ENCODE measurements at regions not wholly inside any gene's neighbourhood (a gene's known extent, or its start where the extent isn't known, plus 50 kb on each side); places are given as distances from the start of the nearest gene placed in this dataset.

DNA sequence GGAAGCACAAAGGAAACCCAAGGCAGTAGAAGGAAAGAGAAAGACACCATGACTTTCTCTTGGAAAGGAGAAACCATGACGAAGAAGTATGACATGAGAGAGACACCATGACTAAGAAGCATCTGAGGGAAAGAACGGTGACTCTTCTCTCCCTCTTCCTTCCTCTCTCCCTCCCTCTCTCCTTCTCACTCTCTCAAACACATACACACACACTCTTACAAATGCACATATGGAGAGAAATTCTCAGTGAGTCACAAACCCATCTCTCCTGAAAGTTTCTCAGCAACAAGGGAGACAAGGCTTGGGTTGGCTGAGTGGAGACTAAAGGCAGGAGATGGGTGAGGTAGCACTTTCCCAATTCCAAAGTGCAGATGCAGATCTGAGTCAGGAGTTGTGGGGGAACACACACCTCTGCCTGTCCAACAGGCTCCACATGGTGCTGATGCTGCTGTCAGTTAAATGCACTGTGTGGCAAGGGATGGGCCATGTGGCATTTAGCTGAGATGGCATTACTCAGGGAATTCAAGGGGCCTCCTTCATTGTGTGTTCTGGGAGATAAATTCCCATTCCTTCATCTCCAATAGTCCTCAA, 336.7 kb upstream of the C16orf82 start:
- no peak overlapping the region for H3K4me3 Mint-ChIP-seq (ENCODE audit: unreplicated experiment)
- BruUV-seq (replicated peaks): no TSS peak
- no peak overlapping the region for H3K27ac Mint-ChIP-seq (ENCODE audit: low read depth, unreplicated experiment)
- CTCF ChIA-PET: interaction anchor here (0.6 kb wide), 1 partner anchor 39 kb away, joined by 3 read pairs; no protein-coding TSS in a partner anchor
- intact Hi-C loops (cut with micrococcal nuclease): no loop called here
- POLR2A ChIA-PET: no interaction called here
- H3K9me3 Mint-ChIP-seq (ENCODE audit: unreplicated experiment): peaks cover 52% of the 10 kb centered on the region
- DNase-seq (ENCODE audit: unreplicated experiment): no peak
- H3K27me3 Mint-ChIP-seq (ENCODE audit: insufficient read depth, unreplicated experiment): no peaks in the 10 kb centered on the region
- TF ChIP-seq, protein P1, sequence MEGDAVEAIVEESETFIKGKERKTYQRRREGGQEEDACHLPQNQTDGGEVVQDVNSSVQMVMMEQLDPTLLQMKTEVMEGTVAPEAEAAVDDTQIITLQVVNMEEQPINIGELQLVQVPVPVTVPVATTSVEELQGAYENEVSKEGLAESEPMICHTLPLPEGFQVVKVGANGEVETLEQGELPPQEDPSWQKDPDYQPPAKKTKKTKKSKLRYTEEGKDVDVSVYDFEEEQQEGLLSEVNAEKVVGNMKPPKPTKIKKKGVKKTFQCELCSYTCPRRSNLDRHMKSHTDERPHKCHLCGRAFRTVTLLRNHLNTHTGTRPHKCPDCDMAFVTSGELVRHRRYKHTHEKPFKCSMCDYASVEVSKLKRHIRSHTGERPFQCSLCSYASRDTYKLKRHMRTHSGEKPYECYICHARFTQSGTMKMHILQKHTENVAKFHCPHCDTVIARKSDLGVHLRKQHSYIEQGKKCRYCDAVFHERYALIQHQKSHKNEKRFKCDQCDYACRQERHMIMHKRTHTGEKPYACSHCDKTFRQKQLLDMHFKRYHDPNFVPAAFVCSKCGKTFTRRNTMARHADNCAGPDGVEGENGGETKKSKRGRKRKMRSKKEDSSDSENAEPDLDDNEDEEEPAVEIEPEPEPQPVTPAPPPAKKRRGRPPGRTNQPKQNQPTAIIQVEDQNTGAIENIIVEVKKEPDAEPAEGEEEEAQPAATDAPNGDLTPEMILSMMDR (IDR thresholded peaks at IDR 0.05; ENCODE audit: unreplicated experiment): no peak
- H3K4me1 Mint-ChIP-seq (ENCODE audit: insufficient read depth, unreplicated experiment): no peaks in the 10 kb centered on the region
- H3K36me3 Mint-ChIP-seq (ENCODE audit: insufficient read depth, unreplicated experiment): no peaks in the 10 kb centered on the region

DNA sequence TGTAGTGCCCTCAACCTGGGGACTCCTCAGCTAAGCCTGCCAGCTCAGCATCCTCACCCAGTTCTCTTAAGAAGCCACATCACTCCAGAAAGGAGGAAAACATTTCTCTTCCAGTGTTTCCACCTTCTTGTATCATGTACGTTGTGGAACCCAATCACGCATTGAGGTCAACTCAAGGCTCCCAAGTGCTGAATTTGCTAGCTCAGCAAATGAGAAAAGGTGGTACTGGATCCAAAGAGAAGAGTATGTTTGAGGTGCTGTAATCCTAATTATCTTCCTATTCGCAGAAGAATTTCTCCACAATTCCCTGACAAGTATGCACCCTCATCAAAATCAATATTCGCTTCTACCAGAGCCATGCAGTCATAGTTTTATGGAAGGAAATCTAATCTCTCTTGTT, 335.0 kb upstream of the C16orf82 start:
- no peak overlapping the region for H3K27ac Mint-ChIP-seq (ENCODE audit: low read depth, unreplicated experiment)
- POLR2A ChIA-PET: no interaction called here
- H3K9me3 Mint-ChIP-seq (ENCODE audit: unreplicated experiment): peaks cover 57% of the 10 kb centered on the region
- no peaks in the 10 kb centered on the region for H3K4me1 Mint-ChIP-seq (ENCODE audit: insufficient read depth, unreplicated experiment)
- intact Hi-C loops (cut with micrococcal nuclease): no loop called here
- TF ChIP-seq, protein P1 (IDR thresholded peaks at IDR 0.05; ENCODE audit: unreplicated experiment): no peak
- CTCF ChIA-PET: no interaction called here
- H3K4me3 Mint-ChIP-seq (ENCODE audit: unreplicated experiment): no peak overlapping the region
- DNase-seq (ENCODE audit: unreplicated experiment): no peak
- no peaks in the 10 kb centered on the region for H3K36me3 Mint-ChIP-seq (ENCODE audit: insufficient read depth, unreplicated experiment)
- no TSS peak for BruUV-seq (replicated peaks)
- H3K27me3 Mint-ChIP-seq (ENCODE audit: insufficient read depth, unreplicated experiment): no peaks in the 10 kb centered on the region

DNA sequence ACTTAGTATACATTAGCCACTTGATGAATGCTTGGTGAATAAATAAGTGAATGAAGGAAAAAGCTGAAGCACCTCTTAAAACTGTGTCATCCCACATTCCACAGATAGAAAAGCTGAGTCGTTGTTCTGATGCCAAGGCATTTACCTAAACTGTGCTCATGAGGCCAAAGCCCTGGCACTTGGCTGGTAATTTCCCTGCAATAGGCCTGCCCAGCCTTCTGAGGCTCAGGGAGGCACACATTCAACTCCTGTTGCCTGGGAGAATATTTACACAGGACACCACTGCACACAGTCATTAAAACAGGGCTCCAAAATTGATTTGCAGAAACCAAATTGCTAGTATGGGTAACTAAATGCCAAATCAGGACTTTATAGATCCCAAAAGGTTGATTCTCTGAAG, 333.0 kb upstream of the C16orf82 start:
- Mint-ChIP-seq H3K4me1 (ENCODE audit: insufficient read depth, unreplicated experiment) (no peaks in the 10 kb centered on the region), H3K4me3 (ENCODE audit: unreplicated experiment) (no peak overlapping the region), H3K27ac (ENCODE audit: low read depth, unreplicated experiment) (no peak overlapping the region), H3K27me3 (ENCODE audit: insufficient read depth, unreplicated experiment) (no peaks in the 10 kb centered on the region), H3K9me3 (ENCODE audit: unreplicated experiment) (peaks cover 62% of the 10 kb centered on the region), H3K36me3 (ENCODE audit: insufficient read depth, unreplicated experiment) (no peaks in the 10 kb centered on the region)
- TF ChIP-seq, protein P1 (IDR thresholded peaks at IDR 0.05; ENCODE audit: unreplicated experiment): no peak
- POLR2A ChIA-PET: no interaction called here
- DNase-seq (ENCODE audit: unreplicated experiment): no peak
- intact Hi-C loops (cut with micrococcal nuclease): no loop called here
- BruUV-seq (replicated peaks): no TSS peak
- CTCF ChIA-PET: no interaction called here

DNA sequence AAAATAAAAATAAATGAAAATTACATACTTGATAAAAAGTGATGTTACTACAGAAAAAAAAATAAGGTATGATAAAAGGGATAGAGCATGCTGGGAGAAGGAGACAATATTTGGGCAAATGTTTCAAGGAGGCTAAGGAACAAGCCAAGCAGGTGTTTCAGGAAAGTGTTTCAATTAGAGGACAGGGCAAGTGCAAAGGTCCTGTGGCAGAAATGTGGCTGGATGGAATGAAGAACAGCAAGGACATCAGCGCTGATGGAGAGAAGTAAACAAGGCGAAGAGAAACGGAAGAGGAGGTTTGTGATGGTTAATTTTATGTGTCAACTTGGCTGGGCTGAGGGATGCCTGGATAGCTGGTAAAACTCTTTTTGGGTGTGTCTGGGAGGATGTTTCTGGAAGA, 331.2 kb upstream of the C16orf82 start:
- H3K4me3 Mint-ChIP-seq (ENCODE audit: unreplicated experiment): no peak overlapping the region
- H3K36me3 Mint-ChIP-seq (ENCODE audit: insufficient read depth, unreplicated experiment): no peaks in the 10 kb centered on the region
- peaks cover 45% of the 10 kb centered on the region for H3K9me3 Mint-ChIP-seq (ENCODE audit: unreplicated experiment)
- TF ChIP-seq, protein P1 (IDR thresholded peaks at IDR 0.05; ENCODE audit: unreplicated experiment): no peak
- intact Hi-C loops (cut with micrococcal nuclease): no loop called here
- DNase-seq (ENCODE audit: unreplicated experiment): no peak
- no TSS peak for BruUV-seq (replicated peaks)
- no peak overlapping the region for H3K27ac Mint-ChIP-seq (ENCODE audit: low read depth, unreplicated experiment)
- H3K27me3 Mint-ChIP-seq (ENCODE audit: insufficient read depth, unreplicated experiment): no peaks in the 10 kb centered on the region
- no peaks in the 10 kb centered on the region for H3K4me1 Mint-ChIP-seq (ENCODE audit: insufficient read depth, unreplicated experiment)
- POLR2A ChIA-PET: no interaction called here
- CTCF ChIA-PET: no interaction called here

Measured in MCF 10A (cell line).